GM23248 (cell line): ENCODE measurements at regions not wholly inside any gene's neighbourhood (a gene's known extent, or its start where the extent isn't known, plus 50 kb on each side); places are given as distances from the start of the nearest gene placed in this dataset.

ENCODE experiments used
- DNase-seq: peaks from one replicate; pipeline ENCODE4 v3.0.0-alpha.2; 2015
- H2AFZ ChIP-seq: fragments of 200-600 bp; sonication (generic); 2 replicates; pipeline ENCODE4 v1.6.1; 2016; ENCODE audit warnings: antibody characterized with exemption
- H3F3A ChIP-seq: fragments of 200-600 bp; sonication (generic); 2 replicates; pipeline ENCODE4 v1.6.1; 2016; ENCODE audit warnings: mild to moderate bottlenecking, antibody characterized with exemption, mixed run types; ENCODE audit not compliant: insufficient read depth
- H3K27ac ChIP-seq: fragments of 200-600 bp; sonication (generic); 2 replicates; pipeline ENCODE4 v1.5.1; 2016; ENCODE audit warnings: mild to moderate bottlenecking
- H3K27me3 ChIP-seq: fragments of 200-600 bp; sonication (generic); replicated peaks from 2 replicates; pipeline ENCODE4 v1.6.1; 2016; ENCODE audit warnings: mild to moderate bottlenecking; ENCODE audit not compliant: insufficient read depth
- H3K36me3 ChIP-seq: fragments of 200-600 bp; sonication (generic); 2 replicates; pipeline ENCODE4 v1.6.1; 2016; ENCODE audit warnings: low read depth, mild to moderate bottlenecking
- H3K4me1 ChIP-seq: fragments of 200-600 bp; sonication (generic); 2 replicates; pipeline ENCODE4 v1.6.1; 2016; ENCODE audit warnings: mild to moderate bottlenecking; ENCODE audit not compliant: insufficient read depth
- H3K4me2 ChIP-seq: fragments of 200-600 bp; sonication (generic); one replicate; pipeline ENCODE4 v1.6.1; 2016; ENCODE audit warnings: mild to moderate bottlenecking; ENCODE audit not compliant: unreplicated experiment
- H3K4me3 ChIP-seq: fragments of 200-600 bp; sonication (generic); 2 replicates; pipeline ENCODE4 v1.5.1; 2016; ENCODE audit warnings: mild to moderate bottlenecking
- H3K79me2 ChIP-seq: fragments of 200-600 bp; sonication (generic); 2 replicates; pipeline ENCODE4 v1.6.1; 2016; ENCODE audit warnings: mild to moderate bottlenecking; ENCODE audit not compliant: insufficient read depth
- H3K9ac ChIP-seq: fragments of 200-600 bp; sonication (generic); 2 replicates; pipeline ENCODE4 v1.6.1; 2016; ENCODE audit warnings: mild to moderate bottlenecking
- H3K9me2 ChIP-seq: fragments of 200-600 bp; sonication (generic); 2 replicates; pipeline ENCODE4 v1.6.1; 2016; ENCODE audit warnings: mixed run types, mild to moderate bottlenecking, moderate library complexity; ENCODE audit not compliant: insufficient read depth
- H3K9me3 ChIP-seq: fragments of 200-600 bp; sonication (generic); one replicate; pipeline ENCODE4 v1.6.1; 2017; ENCODE audit warnings: low read depth
- H4K20me1 ChIP-seq: fragments of 200-600 bp; sonication (generic); 2 replicates; pipeline ENCODE4 v1.6.0; 2016; ENCODE audit not compliant: insufficient read depth
- EZH2 ChIP-seq: fragments of 200-600 bp; sonication (generic); IDR thresholded peaks from 2 replicates; pipeline ENCODE4 v1.6.1; 2018; ENCODE audit warnings: antibody characterized with exemption, mild to moderate bottlenecking; ENCODE audit not compliant: insufficient read depth, poor library complexity, severe bottlenecking
- EZH2phosphoT487 ChIP-seq: fragments of 200-600 bp; sonication (generic); IDR thresholded peaks from 2 replicates; pipeline ENCODE4 v1.6.1; 2018; ENCODE audit warnings: antibody characterized with exemption, moderate library complexity, mild to moderate bottlenecking, low read depth; ENCODE audit not compliant: insufficient read depth
- WGBS, 2 experiments: methylation state at CpG; one replicate each; pipeline ENCODE4 v1.1.6; 2015 to 2017; ENCODE audit warnings: low lambda C conversion rate in 2 of 2, low coverage in 1 of 2; ENCODE audit errors: missing lambda C conversion rate in 2 of 2; 5-methylcytosine and 5-hydroxymethylcytosine counted together
- in situ Hi-C: fragments of 300-500 bp; cut with MboI; formaldehyde crosslinking; loops from 2 replicates; pipeline ENCODE4 v1.15.0; 2020

DNA sequence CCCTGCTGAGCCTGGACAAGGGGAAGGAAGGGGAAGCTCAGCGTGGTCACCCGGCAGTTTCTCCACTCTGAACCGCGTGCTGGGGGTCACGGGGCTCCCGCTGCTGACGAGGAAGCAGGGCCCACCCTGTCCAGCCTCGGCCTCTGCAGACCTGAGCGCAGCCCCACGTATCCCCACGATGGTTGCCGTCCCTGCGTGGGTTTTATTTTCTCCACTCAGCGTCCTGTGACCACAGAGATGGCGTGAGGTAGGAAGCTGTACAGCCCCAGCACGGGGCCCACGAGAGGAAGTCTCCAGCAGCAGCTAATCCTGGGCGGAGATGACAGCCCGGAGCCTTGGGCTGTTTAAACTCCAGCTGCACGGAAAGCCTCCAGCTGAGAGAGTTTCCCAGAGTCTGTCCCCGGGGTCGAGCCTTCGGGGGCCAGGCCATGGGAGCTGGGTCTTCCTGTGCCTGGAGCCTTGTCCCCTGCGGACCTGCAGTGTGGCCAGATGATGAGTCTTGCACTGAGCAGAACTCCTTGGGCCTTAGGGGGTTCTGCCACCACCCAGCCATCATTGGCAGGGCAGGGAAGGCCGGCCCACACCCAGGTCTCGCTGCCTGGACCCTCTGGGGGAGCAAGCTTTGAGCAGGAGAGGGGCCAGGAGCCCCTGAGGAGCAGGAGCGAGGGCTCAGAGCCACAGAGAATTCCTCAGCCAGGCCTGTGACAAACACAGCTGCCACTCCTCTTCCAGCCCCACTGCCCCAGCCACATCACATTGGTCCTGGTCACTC, 72.8 kb upstream of the FAM20C start:
- H3K9me3 ChIP-seq: no peaks in the 10 kb centered on the region
- peaks cover 10% of the 10 kb centered on the region for H3K4me1 ChIP-seq
- H3K27me3 ChIP-seq: no peaks in the 10 kb centered on the region
- H3K27ac ChIP-seq: no peak overlapping the region
- no peak overlapping the region for H2AFZ ChIP-seq
- no peaks in the 10 kb centered on the region for H3K36me3 ChIP-seq
- no peak overlapping the region for H3K4me2 ChIP-seq
- no peaks in the 10 kb centered on the region for H4K20me1 ChIP-seq
- H3K9me2 ChIP-seq: no peaks in the 10 kb centered on the region
- WGBS, 2 experiments: 67 to 75% methylated on average over 25 of the region's 27 CpGs
- in situ Hi-C loops: no loop called here
- DNase-seq: no peak
- H3F3A ChIP-seq: no peaks in the 10 kb centered on the region
- H3K79me2 ChIP-seq: no peaks in the 10 kb centered on the region
- TF ChIP-seq EZH2 (no peak), EZH2phosphoT487 (no peak)
- H3K9ac ChIP-seq: no peak overlapping the region
- no peak overlapping the region for H3K4me3 ChIP-seq

DNA sequence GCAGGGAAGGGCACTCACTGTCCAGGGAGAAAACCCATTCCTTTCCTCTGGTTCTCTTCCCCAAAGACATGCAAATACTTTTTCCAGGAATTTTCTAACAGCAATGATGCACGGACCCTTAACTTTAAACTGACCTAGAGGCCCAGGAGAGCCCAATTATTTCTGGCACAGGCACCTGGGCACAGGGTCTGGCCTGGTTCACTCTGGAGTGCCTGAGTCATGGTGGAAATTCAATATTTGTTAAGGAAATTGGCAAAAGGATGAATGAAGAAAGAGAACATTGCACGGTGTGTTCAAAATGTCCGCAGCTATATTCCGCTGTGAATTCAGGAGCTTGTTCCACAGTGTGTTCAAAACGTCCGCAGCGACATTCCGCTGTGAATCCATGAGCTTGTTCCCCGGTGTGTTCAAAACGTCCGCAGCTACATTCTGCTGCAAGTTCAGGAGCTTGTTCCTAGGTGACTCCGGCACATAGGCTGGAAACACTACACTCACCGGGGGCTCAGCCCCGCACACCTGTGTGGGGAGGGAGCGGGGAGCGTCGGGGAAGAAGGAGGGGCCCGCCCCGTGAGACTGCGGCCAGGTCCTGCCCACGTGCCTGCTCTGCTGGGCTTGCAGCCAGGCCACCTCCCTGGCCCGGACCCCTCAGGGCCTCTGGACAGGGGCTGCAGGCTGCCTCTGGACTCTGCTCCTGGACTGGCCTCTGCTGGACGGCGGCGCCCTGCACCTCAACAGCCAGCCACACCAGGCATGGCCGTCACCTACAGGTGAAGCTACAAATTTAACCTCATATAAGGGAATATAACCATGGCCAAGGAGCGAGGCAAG, 72.0 kb upstream of the FAM20C start:
- TF ChIP-seq EZH2phosphoT487 (no peak), EZH2 (no peak)
- Histone ChIP-seq H3K4me3 (no peak overlapping the region), H3K79me2 (no peaks in the 10 kb centered on the region), H2AFZ (no peak overlapping the region), H3K9ac (no peak overlapping the region), H3F3A (no peaks in the 10 kb centered on the region), H3K9me3 (no peaks in the 10 kb centered on the region), H3K4me1 (peaks cover 6% of the 10 kb centered on the region), H4K20me1 (no peaks in the 10 kb centered on the region), H3K9me2 (no peaks in the 10 kb centered on the region), H3K27ac (no peak overlapping the region), H3K27me3 (no peaks in the 10 kb centered on the region), H3K4me2 (no peak overlapping the region), H3K36me3 (no peaks in the 10 kb centered on the region)
- WGBS, 2 experiments: 88 to 91% methylated on average over 19 to 27 of the region's 27 CpGs
- in situ Hi-C loops: no loop called here
- DNase-seq: no peak

DNA sequence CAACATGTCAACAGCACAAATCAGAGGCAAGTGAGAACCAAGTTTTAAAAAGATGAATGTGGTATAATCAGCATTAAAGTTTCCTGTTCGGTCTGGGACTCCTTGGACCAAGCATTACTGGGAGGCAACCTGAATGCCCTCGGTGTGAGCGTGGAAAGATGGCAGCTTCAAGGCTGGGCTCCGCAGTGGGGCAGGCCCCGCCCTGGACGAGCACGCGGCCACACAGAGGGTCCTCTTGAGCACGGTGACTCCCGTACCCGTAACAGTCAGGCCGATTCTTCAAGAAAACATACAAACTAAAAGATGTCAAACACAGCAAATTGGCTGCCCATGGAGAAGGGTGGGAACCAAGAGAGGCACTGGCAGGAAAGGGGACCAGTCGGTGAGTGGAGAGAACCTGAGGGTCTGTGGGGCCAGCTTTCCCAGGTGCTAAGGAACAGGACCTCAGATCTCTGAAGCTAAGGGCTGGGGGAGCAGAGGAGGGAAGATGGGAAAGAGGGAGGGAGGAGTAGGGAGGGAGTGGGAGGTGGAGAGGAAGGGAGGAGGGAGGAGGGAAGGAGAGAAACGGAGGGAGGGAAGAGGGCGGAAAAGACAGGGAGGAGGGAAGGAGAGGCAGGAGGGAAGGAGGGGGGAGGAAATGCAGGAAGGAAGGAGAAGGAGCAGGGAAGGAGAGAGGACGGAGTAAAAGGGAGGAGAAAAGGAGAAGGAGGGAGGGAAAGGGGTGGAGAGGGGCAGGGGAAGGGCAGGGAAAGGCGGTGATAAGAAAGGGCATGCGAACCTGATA, 71.2 kb upstream of the FAM20C start:
- no peak for TF ChIP-seq EZH2
- no peak for TF ChIP-seq EZH2phosphoT487
- no peak overlapping the region for H3K9ac ChIP-seq
- no peak overlapping the region for H2AFZ ChIP-seq
- 81% methylated on average over 15 to 18 of the region's 18 CpGs for WGBS, 2 experiments
- no peaks in the 10 kb centered on the region for H3F3A ChIP-seq
- H4K20me1 ChIP-seq: no peaks in the 10 kb centered on the region
- no peaks in the 10 kb centered on the region for H3K4me1 ChIP-seq
- H3K4me3 ChIP-seq: no peak overlapping the region
- H3K4me2 ChIP-seq: no peak overlapping the region
- H3K36me3 ChIP-seq: no peaks in the 10 kb centered on the region
- no peaks in the 10 kb centered on the region for H3K79me2 ChIP-seq
- no peak overlapping the region for H3K27ac ChIP-seq
- in situ Hi-C loops: no loop called here
- H3K27me3 ChIP-seq: no peaks in the 10 kb centered on the region
- DNase-seq: no peak
- no peaks in the 10 kb centered on the region for H3K9me2 ChIP-seq
- no peaks in the 10 kb centered on the region for H3K9me3 ChIP-seq

DNA sequence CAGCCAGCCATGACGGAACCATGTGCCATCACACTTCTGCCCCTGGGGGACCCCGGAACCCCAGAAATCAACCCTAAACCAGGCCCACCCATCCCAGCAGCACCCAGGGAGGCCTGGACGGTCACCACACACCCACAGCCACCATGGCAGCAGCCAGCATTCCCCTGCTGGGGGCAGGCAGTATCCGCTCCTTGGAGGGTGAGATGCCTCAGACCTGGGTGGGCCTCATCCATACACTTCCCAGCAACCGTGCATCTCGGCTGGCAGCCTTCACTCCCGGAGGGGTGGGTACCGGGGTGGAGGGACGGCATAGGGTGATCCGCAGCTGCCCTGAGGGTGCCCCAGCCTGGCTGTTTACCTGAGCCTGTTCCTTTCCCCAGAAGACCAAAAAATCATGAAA, 69.1 kb upstream of the FAM20C start:
- WGBS, 2 experiments: 78 to 83% methylated on average over 9 to 10 of the region's 10 CpGs
- no peak overlapping the region for H3K4me3 ChIP-seq
- H2AFZ ChIP-seq: no peak overlapping the region
- no peaks in the 10 kb centered on the region for H3K36me3 ChIP-seq
- TF ChIP-seq EZH2phosphoT487 (no peak), EZH2 (no peak)
- no peaks in the 10 kb centered on the region for H3K9me3 ChIP-seq
- no peaks in the 10 kb centered on the region for H3K4me1 ChIP-seq
- no peak overlapping the region for H3K9ac ChIP-seq
- DNase-seq: no peak
- no peaks in the 10 kb centered on the region for H3F3A ChIP-seq
- in situ Hi-C loops: no loop called here
- H3K79me2 ChIP-seq: no peaks in the 10 kb centered on the region
- no peaks in the 10 kb centered on the region for H3K27me3 ChIP-seq
- no peaks in the 10 kb centered on the region for H3K9me2 ChIP-seq
- no peak overlapping the region for H3K4me2 ChIP-seq
- H4K20me1 ChIP-seq: no peaks in the 10 kb centered on the region
- no peak overlapping the region for H3K27ac ChIP-seq
